ENCODE measurements at regions not wholly inside any gene's neighbourhood (a gene's known extent, or its start where the extent isn't known, plus 50 kb on each side); places are given as distances from the start of the nearest gene placed in this dataset.

DNA sequence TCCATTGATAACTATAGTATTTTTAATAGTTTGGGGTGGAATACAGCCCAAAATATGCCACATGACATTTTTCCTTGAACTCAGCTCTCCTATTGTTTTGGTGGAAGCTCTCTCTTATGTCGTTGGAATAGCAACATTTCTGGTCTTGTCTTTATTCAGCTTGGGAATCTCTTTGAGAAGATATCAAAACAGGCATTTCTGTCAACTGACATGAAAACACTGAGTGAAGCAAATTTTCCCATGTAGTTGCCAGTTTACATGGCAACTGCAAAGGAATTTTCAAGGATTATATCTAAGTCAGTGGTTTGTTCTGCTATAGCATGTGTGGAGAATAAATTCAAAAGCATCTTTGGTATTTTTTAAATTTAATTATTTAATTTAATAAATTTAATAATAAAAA is 863.5 kb upstream of the CDH8 start:
- TF ChIP-seq EZH2 (IDR thresholded peaks at IDR 0.05) (no peak), POLR2AphosphoS5 (IDR thresholded peaks at IDR 0.05; ENCODE audit: borderline replicate concordance, low read depth, low read length) (no peak)

All from SK-N-MC (cell line).